ENCODE measurements at regions not wholly inside any gene's neighbourhood (a gene's known extent, or its start where the extent isn't known, plus 50 kb on each side); places are given as distances from the start of the nearest gene placed in this dataset.
A peak's percentile ranks its signal among the peaks of the same experiment; 100 is the strongest.

DNA sequence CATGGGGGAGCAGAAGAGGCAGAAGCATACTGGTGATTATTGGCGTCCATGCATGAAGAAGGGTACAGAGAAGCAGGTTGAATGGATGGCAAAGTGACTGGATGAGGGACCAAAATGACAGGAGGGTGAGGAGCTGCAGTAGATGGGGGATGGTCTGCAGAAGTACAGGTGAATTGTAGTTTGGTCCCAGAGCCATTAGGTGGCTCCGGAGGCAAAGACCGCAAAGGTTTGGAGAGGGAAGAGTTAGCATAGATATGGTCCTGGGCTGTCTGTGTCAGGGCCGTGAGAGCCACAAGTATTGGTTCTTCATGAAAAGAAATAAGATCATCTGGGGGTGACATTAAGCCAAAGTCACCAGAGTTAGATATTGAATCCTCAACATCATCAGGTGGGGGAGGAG, 59.0 kb upstream of the ZNF726 start:
- DNase-seq (no peak), ATAC-seq (no peak)
- intact Hi-C loops (cut with DNase I, micrococcal nuclease): no loop called here

DNA sequence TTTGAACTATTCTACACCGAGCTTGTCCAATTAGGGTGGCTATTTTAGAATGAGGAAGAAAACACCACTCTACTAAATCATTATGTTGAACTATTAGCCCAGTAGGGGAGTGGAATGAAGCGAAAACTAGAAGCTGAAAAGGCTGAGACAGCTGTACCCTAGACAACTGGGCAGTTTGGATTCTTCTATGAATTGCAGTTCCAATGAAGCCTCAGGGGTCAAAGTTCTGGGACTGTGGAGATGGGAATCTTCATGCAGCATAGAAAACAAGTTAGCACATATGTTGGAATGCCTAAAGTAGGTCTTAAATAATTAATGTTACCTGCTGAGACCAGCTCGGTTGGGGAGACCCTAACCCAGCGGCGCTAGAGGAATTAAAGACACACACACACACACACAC, 62.7 kb upstream of the ZNF726 start:
- no peak for ATAC-seq
- intact Hi-C loops (cut with DNase I, micrococcal nuclease): no loop called here
- DNase-seq: no peak

DNA sequence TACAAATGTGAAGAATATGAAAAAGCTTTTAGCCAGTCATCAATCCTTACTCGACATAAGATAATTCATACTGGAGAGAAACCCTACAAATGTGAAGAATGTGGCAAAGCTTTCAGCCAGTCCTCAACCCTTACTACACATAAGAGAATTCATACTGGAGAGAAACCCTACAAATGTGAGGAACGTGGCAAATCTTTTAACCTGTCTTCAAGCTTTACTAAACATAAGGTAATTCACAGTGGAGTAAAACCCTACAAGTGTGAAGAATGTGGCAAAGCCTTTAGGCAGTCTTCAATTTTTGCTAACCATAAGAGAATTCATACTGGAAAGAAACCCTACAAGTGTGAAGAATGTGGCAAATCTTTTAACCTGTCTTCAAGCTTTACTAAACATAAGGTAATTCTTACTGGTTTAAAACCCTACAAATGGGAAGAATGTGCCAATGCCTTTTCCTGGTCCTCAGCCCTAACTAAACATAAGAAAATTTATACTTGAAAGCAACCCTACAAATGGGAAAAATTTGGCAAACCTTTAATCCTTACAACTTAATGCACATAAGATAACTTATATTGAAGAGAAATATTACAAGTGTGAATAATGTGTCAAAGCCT, 74.1 kb upstream of the ZNF681 start:
- intact Hi-C loops (cut with DNase I, micrococcal nuclease): no loop called here
- DNase-seq (no peak), ATAC-seq (no peak)

DNA sequence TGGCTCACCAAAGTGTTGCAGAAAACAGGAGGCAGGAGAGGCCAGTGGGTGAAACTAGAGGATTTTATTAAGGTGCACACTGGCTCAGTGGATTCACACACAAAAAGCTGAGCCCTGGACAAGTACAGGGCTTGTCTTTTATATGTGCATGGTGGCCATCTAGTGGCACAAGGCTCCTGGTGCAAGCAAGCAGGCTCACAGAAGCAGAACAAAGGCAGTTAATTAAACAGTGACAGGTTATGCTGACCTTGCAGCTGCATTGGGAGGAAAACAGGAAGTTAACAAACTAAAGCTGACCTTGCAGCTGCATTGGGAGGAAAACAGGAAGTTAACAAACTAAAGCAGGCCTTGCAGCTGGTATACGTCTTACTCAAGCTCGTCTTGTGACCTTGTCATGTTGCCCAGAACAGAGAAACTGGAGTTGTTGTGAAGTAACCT, 65.3 kb upstream of the ZNF681 start:
- intact Hi-C loops (cut with DNase I, micrococcal nuclease): no loop called here
- ATAC-seq (peak; percentile 74), DNase-seq (peak; percentile 24 to 41)

GRCh38 chr19:23822735-23823134, 64.0 kb upstream of the ZNF681 start:
- ATAC-seq (peak; percentile 79), DNase-seq (no peak)
- intact Hi-C loops (cut with DNase I, micrococcal nuclease): no loop called here

DNA sequence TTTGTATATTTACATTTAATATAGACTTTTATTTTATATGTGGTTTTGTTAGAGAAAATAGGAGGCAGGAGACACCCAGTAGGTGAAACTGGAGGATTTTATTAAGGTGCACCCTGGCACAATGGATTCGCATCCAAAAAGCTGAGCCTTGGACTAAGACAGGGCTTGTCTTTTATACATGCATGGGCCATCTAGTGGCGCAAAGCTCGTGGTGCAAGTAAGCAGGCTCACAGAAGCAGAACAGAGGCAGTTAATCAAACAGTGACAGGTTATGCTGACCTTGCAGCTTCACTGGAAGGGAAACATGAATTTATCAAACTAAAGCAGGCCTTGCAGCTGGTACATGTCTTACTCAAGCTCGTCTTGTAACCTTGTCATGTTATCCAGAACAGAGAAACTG, 58.8 kb upstream of the ZNF681 start:
- intact Hi-C loops (cut with DNase I, micrococcal nuclease): no loop called here
- DNase-seq (peak in 1 of 2 donors; percentile 54), ATAC-seq (peak; percentile 76)

DNA sequence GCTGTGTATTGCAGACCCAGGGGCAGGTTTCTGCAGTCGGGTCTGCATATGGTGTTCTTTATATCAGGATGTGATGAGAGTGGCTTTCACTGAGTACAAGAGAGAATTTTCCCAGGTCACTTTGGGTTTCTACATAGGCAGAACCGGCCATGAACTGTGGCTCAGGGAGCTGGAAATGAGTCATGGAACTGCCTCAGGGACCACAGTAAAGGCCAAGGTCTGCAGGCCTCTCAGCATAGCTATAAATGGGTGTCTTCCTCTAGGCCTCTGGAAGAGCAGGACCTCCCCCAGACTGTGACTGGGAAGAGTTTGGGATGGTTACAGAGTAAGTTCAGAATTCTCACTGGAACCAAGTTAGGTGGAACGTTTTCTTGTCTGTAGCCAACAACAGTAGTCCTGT, 51.8 kb upstream of the ZNF681 start:
- ATAC-seq: no peak
- no peak for DNase-seq
- intact Hi-C loops (cut with DNase I, micrococcal nuclease): no loop called here
